ENCODE measurements at regions not wholly inside any gene's neighbourhood (a gene's known extent, or its start where the extent isn't known, plus 50 kb on each side); places are given as distances from the start of the nearest gene placed in this dataset.
"Not testable (repeated sequence)": the region's sequence is repeated elsewhere in the genome, so short reads cannot be mapped to it uniquely, and the experiment has no call there.

DNA sequence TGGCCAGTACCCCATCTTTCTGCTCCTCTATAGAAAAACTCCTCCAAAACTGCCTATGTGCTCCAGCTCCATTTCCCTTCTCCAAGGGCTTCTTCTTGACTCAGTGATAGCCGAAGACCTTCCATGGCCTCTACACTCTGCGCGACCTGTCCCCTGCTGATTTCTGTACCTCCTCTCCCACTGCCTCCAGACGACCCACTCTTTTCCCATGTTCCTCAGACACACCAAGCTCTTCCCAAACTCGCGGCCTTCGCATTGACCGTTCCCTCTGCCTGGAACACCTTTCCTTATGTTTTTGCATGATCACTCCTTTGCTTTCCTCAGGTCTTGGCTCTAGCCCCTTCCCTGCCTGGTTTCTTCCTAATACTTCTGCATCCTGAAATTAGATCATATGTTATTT is 255.6 kb upstream of the SDK2 start:
- no peak for DNase-seq

DNA sequence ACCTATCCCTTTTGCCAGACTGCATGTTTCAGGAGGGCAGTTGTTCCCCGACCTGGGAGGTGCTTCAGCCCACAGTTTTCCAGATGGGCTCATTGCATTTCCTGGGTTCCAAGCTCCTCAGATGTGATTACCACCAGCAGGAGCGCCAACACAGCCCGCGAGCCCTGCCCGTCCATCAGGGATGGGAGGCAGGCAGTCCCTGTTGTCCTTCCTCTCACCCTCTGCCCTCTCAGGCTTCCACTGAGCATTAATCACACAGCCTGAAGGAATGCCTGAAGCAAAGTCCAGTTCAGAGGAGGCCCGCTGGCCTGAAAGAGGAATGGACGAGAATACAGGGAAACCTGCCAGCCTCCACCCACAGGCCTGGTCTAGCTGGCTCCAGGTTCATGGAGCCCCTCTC is 256.3 kb upstream of the SDK2 start:
- DNase-seq = no peak

DNA sequence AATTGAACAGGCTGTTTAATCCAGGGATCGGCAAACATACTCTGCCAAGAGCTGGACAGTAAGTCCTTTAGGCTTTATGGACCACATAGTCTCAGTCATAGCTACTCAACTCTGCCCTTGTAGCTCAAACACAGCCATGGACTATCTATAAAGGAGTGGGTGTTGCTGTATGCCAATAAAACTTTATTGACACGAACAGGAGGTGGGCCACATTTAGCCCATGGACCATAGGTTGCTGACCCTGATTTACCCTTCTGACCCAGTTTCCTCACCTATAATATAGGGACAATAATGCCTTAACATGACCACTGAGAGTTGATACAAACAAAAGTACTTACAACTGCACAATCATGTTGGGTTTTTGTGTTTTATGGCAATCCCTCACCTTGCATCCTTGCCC is 257.0 kb upstream of the SDK2 start:
- DNase-seq = no peak

DNA sequence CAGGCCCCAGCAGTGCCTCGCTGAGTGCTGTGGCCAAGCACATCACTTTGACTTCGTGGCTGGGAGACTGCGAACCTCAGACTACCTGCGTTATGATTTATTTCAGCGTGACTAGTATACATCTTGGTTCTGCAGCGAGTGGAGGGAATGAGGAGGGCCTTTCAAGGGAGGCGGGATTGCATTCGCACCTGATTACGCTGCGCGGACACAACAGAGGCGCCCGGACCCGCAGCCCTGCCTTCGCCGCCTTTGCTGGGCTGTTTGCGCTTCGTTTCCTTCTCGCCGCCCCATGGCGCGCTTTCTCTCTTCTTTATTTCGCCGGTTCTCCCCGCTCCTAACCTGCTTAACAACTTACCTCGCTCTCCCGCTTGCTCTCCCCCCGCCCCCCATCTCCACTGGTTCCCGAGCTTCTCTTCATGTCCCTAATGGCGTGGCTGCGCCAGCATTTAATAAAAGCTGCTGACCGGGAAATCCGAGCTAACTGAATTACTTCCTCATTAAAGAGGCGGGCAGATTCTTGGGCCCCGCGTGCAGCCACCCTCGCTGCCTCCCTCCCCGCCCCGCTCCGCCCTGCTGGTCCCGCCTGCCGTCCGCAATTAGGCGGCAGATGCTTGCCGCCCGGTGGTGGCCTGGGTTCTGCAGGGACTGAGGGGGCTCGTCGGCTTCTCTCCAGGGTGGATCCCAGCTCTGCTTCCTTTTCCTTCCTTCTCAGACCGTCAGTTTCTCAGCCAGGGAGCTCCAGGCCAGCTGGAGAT is 257.6 kb upstream of the SDK2 start:
- DNase-seq = peak; percentile 6

DNA sequence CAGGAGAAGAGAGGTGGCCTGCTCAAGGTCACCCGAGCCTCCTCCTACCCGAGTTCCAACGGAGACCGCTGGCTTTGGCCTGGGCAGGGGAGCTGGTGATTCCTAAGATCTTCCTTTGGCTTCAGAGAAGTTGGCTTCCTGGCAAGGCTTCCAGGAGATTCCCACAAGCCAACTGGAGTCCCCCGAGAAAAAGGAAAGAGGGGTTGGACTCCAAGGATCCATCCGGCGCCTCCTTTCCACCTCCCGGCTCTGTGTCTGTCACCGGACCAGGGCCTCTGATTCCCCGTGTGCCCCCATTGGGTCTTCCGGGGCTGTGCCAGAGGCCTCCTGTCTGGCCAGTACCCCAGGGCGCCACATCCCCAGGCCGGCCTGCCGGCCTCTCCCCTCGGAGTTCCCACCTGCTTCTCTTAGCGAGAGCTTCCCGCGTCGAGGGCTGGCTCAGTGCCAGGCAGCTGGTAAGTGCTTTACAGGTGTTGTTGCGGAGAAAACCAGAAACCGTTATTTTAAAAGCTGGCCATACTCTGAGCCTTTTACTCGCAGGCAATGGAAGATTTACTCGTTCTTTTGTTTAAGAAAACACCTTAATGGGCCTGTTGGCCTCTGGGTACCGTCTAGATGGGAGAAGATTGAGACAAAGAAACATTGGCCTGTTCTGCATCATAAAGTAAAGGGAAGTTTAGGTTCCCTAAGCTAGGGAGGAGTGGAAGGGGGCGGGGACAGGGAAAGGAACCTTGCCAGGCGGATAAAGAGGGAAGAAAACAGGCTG is 258.4 kb upstream of the SDK2 start:
- no peak for DNase-seq

DNA sequence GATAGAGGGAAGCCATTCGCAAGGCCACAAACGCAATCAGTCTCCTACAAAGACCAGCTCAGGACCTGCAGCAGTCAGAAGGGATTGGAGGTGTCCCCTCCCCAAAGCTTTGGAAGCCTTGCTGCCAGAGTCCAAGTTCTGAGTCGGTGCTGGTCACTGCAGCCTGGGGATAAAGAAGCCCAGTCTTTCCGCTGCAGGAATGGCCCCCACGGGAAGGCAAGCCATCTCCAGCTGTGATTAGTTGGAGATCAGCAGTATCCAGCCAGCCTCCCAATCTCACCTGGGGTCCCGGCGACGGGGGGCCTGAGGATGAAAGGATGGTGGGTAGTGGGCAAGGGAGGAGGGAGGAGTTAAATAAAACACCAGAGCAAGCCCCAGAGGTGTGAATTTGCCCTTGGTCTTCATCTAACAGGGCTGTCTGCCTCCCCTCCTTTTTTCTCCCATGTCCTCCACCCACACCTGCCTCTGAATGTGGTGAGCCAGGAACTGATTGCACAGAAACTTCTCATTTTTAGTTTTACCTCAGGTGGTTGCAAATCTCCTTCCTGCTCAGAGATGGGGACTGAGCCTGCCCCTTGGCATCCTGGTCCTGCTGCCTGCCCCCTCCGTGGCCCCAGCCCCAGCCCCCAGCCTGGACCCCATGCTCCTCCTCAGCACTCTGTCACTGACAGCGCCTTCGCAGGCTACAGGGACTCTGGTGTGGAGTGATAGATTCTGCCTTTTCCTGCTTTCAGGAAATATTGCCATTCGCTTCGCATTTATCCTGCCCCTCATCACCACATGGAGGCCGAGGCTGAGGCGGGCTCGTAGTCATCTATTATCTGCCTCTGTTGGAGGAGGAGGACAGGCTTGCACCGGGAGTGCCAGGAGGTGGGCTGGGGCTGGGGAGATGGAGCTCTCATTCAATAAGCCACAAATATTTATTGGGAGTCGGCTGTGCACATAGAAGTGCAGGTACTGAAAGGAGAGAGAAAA is 262.9 kb upstream of the SDK2 start:
- no peak for DNase-seq

DNA sequence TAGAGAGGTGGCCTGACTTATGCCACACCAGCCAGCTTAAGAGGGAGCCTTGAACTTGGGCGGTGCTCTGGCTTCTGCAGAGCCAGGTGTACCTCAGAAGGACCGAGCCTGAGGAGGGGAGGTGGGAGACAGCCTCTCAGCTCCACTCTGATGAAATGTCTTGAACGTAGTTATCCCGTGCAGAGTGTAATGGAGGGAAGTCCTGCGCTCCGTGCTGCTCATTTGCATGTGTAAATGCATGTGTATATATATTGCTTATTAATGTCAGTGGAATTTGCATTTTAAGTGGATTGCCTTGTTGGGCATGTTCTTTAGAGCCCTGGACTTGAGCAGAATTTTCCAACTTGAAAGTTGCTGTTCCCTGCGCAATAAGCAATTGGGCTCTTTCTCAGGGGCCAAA is 264.9 kb upstream of the SDK2 start:
- DNase-seq = no peak

DNA sequence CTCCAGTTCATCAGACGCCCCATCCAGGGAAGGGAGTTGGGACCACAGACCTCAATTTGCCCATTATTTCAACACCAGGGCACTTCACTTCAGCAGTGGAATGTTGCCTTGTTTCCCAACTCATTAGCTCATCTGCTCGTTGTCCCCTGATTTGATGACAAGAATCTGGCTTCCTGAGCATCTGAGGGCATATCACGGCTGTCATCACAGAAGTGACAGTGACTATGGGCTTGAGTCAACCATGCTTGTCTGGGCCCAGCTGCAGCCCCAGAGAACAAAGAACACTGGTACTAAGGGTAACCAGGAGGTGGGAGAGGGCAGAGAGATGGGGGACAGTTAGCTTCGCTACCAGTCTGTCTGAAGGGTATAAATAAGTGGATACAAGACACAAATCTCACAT is 266.0 kb upstream of the SDK2 start:
- no peak for DNase-seq

DNA sequence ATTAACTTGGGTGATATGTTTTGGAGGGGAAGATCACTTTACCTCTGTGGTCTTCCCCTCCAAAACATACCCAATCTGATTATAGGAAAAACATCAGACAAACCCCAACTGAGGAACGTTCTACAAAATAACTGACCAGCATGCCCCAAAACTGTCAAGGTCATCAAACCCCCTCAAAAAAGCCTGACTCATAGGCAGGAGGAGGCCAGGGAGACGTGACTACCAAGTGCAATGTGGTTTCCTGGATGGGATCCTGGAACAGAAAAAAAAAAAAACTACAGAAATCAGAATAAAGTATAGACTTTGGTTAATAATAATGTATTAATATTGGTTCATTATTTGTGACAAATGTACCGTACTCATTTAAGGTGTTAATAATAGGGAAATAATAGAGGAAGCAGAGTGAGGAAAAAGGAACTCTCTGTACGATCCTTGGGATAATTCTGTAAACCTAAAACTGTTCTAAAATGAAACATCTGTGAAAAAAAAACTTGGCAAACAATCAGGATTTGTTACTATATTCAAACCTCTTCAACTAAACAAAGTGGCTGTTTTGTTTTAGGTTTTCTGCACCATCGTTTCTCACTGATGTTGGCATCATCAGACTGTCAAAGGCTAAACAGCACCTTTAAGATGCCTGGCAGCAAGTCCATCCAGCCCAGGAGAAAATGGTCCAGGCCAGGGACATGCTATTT is 266.7 kb upstream of the SDK2 start:
- DNase-seq = no peak

DNA sequence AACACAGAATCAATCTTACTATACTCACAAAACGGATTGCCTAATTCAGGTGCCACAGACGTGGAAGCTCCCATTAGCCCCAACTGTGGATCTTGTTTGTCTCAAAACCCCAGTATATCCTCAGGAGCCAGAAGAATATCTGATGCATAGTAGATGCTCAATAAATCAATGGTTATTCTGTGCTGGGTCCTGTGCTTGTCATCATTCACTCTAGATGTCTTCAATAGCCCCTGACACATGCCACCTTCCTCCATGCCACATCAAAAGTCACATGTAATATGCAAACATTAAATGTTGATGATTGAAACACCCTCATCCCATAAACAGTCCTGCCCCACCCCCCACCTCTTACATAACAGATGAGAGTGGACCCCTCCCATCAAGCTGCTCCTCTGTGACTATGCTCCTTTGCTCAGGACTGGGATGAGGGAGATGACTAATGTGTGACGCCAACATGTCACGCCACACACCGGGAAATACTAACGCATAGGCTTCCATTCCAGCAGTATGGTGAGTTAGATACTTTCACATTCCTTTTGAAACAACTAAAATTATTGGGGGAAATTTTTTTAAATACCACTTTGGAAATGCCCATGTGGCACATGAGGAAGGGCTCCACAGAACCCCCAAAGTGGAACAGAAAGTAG is 267.6 kb upstream of the SDK2 start:
- DNase-seq = no peak

DNA sequence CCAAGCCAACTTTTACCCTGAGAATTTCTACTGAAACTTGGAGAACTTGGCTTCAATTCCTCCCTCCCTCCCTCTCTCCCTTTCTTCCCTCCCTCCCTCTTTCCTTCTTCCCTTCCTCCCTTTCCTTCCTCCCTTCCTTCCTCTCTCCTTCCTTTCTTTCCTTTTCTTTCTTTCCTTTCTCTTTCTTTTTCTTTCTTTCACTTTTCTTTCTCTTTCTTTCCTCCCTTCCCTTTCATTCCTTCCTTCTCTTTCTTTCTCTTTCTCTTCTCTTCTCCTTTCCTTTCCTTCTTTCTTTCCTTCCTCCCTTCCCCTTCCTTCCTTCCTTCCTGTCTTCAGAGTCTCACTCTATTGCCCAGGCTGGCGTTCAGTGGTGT is 268.1 kb upstream of the SDK2 start:
- DNase-seq = no peak

DNA sequence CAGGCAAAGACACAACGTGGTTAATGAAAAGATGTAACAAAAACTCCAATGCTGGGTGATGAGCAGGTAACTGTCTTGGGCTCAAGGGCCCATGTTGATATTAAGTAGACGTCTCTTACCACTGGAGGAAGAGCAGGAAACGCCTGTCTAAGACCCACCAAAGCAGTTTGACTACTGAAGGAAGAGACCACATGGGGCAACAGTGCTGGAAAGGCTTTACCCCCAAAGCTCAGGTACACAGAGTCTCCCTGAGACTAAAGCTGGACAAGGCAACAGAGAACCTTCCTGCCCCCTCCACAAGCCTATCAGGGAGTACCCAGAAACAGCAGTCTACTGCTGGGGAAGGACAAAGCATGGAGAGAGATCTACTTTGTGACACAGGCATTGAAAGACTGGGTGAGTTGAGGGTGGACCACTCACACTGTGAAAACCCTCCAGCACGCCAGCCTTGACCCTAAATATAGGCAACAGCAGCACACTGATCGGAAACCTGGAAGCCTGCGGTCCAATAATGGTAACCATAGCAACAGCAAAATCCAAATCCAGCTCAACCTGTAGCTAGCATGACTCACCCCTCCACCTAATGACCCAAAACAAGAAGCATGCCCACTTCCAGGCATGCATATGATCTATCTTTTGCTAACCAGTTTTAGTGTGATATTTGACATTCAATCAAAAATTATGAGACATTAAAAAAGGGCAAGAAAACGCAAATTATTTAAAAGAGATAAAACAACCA is 270.5 kb upstream of the SDK2 start:
- DNase-seq = no peak

DNA sequence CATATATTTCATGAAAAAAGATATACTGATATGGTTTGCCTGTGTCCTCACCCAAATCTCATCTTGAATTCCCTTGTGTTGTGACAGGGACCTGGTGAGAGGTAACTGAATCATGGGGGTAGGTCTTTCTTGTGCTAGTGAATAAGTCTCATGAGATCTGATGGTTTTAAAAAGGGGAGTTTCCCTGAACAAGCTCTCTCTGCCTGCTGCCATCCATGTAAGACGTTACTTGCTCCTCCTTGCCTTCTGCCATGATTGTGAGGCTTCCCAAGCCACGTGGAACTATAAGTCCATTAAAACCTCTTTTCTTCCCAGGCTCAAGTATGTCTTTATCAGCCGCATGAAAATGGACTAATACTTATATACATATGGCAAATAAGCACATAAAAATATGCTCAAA is 274.8 kb upstream of the SDK2 start:
- not testable (repeated sequence) for DNase-seq

DNA sequence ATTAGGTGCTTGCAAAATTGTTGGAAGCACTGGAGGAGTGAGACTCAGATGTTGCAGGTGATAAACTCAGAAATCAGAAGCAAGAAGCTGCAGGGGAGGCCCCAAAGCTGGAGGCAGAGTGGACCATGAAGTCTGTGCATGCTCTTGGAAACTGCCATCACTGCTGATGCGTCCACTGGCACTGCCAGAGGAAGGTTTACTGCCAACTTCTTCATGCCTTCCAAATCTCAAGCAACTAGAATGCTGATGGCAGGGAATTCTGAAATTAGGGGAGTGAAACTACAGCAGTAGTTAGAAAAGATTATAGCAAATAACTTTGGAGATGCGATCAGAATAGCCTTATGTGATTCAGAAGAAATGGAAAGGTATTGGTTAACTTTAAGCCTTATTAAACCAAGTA is 277.1 kb upstream of the SDK2 start:
- no peak for DNase-seq

DNA sequence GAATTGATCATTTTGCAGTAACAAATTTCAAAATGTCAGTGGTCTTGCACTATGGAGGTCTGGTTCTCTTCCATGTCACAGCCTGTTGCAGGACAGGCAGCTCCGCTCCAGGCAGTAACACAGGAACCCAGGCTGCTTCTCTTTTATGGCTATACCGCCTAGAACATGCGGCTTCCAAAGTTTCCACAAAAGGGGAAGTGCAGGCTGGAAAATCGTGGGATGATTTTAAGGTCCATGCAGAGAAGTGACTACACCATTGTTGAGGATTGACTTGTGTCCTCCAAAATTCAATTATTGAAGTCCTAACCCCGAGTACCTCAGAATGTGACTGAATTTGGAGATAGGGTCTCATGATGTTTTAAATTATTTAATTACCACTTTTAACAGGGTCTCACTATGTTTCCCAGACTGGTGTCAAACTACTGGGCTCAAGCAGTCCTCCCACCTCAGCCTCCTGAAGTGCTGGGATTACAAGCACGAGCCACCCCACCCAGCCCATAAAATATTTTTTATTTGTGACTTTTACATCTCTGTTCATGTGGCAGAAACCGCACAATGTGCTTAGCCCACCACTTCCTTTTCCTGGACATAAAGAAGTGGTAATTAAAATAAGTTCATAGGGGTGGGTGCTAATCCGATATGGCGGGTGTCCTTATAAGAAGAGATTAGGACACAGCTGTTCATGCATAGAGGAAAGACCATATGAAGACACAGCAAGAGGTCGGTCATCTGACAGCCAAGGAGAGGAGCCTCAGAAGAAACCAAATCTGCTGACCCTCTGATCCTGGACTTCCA is 279.2 kb upstream of the RPL38 start:
- no peak for DNase-seq

DNA sequence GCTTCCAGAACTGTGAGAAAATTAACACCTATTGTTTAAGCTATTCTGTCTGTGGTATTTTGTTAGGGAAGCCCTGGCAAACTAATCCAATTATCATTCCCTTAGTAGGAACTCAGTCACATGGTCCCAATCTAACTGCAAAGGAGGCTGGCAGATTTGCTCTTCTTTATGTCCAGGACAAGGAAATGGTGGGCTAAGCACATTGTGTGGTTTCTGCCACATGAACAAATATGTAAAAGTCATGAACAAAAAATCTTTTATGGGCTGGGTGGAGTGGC is 278.6 kb upstream of the RPL38 start:
- DNase-seq = no peak

DNA sequence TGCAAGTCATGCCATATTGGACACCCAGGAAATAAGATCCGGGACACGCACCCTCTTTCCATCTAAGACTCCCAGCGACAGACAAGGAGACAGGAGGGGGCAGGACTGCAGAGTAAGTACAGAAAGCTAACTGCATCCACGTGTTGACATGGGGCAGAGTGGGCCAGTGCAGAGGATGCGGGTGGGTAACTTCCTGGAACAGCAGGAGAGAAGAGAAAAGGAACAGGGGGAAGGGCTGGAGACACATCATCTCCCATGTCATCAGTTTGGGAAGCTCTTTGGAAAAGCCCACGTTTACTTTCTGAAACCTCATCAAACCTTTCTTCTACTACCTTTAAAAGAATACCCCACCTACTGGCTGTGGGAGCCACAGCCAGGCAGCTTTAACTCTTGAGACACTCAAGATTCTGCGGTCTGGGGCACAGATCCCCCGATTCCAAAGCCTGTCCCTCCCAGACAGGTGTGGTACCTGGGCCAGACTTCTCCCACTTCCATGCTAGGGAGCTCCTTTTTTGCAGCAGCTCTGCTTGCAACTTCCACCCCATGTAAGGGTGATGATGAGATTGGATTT is 273.5 kb upstream of the RPL38 start:
- no peak for DNase-seq

DNA sequence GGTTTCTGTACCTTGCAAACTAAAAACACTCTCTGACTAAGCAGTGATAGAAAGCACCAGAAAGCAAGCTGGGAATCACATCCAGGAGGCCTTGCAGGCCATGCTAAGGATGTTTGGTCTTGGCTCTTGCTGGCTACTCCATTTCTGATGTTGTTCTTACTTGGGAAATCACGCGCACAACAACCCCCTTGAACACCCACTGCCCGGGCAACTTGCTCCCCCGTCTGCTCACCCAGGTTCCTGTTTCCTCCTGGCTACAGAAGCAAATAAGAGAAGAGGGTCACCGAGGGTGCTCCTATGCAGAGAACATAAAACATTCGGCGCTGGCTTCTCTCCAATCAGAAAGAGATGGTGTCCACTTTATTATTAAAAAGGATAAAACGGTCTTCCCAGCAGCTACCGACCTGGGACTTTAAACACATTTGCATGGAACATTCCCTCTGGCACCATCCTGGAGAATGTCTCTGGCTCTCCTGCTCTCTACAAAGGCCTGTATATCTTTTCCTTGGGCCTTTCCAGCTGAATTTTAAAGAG is 271.2 kb upstream of the RPL38 start:
- no peak for DNase-seq

DNA sequence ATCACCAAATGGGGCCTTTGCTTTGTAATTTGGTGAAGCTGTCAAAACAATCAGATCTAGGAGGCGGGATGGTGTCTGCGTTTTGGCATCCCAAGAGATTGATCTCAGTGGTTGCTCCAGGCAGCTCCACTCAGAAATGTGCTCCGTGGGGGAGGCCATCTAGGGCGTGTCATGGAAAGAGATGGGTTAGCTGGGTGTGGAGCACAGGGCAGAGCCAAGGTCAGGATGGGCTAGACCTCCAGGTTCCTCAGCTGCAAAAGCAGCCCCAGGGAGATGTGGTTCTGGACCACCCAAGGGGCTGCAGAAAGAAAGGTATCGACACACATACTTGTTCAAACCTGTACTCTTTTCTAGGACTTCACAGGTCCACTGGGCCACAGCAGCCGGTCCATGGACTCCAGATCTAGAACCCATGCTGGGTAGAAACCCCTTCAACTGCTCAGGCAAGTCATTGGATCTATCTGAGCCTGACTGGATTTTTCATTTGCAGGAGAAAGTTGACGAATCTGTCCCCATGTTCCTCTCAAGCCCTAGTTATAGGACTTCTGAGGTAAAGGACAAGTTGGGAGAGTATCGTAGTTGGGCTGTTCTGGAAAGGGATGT is 270.2 kb upstream of the RPL38 start:
- DNase-seq = no peak

DNA sequence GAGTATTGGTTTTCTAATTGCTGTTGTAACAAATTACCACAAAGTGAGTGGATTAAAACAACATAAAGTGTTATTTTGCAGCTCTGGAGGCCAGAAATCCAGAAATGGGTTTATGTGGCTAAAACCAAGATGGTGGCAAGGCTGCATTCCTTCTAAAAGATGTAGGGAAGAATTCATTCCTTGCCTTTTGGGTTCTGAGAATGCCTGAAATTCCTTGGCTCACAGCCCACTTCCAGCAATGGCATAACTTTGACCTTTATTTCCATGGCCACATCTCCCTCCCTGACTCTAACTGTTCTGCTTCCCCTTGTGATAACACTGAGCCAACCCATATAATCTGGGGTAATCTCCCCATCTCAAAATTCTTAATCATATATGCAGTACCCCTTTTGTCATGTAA is 269.6 kb upstream of the RPL38 start:
- DNase-seq = no peak
